Neural progenitor cell (in vitro differentiated cells): ENCODE measurements at regions not wholly inside any gene's neighbourhood (a gene's known extent, or its start where the extent isn't known, plus 50 kb on each side); places are given as distances from the start of the nearest gene placed in this dataset.

ENCODE experiments used
- EZH2 ChIP-seq: fragments of 200-600 bp; sonication (generic); IDR thresholded peaks from 2 replicates; pipeline ENCODE4 v1.6.1; 2017; ENCODE audit warnings: antibody characterized with exemption, mild to moderate bottlenecking, moderate library complexity
- EZH2phosphoT487 ChIP-seq: fragments of 200-600 bp; sonication (generic); IDR thresholded peaks from 2 replicates; pipeline ENCODE4 v1.6.1; 2017; ENCODE audit warnings: antibody characterized with exemption
- TF ChIP-seq, protein P1 (sequence below): fragments of 200-600 bp; sonication (generic); IDR thresholded peaks from 2 replicates; pipeline ENCODE4 v1.5.1; 2017; ENCODE audit warnings: antibody characterized with exemption, mild to moderate bottlenecking

DNA sequence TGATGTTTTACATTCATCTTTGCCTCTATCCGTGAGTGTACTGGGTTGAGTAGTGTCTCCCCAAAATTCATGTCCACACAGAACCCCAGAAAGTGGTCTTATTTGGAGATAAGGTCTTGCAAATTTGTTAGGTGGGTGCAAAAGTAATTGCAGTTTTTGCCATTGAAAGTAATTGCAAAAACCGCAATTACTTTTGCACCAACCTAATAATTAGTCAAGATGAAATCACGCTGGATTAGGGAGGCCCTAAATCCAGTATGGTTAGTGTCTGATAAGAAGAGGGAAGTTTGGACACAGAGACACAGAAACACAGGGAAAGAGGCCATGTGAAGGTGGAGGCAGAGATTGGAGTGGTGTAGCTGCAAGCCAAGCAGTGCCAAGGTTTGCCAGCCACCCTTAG lies 57.8 kb upstream of the SPRED2 start:
- TF ChIP-seq, protein P1, sequence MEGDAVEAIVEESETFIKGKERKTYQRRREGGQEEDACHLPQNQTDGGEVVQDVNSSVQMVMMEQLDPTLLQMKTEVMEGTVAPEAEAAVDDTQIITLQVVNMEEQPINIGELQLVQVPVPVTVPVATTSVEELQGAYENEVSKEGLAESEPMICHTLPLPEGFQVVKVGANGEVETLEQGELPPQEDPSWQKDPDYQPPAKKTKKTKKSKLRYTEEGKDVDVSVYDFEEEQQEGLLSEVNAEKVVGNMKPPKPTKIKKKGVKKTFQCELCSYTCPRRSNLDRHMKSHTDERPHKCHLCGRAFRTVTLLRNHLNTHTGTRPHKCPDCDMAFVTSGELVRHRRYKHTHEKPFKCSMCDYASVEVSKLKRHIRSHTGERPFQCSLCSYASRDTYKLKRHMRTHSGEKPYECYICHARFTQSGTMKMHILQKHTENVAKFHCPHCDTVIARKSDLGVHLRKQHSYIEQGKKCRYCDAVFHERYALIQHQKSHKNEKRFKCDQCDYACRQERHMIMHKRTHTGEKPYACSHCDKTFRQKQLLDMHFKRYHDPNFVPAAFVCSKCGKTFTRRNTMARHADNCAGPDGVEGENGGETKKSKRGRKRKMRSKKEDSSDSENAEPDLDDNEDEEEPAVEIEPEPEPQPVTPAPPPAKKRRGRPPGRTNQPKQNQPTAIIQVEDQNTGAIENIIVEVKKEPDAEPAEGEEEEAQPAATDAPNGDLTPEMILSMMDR: no peak
- no peak for TF ChIP-seq EZH2phosphoT487
- TF ChIP-seq EZH2: no peak
